ENCODE measurements at regions not wholly inside any gene's neighbourhood (a gene's known extent, or its start where the extent isn't known, plus 50 kb on each side); places are given as distances from the start of the nearest gene placed in this dataset.

GRCh38 chr2:12170121-12170520 lies 423.7 kb downstream of the LPIN1 start:
- no peak for DNase-seq (ENCODE audit: low spot score)
- in situ Hi-C loops (cut with HindIII; ENCODE audit: low sequenced_read_pairs), result no loop called here

DNA sequence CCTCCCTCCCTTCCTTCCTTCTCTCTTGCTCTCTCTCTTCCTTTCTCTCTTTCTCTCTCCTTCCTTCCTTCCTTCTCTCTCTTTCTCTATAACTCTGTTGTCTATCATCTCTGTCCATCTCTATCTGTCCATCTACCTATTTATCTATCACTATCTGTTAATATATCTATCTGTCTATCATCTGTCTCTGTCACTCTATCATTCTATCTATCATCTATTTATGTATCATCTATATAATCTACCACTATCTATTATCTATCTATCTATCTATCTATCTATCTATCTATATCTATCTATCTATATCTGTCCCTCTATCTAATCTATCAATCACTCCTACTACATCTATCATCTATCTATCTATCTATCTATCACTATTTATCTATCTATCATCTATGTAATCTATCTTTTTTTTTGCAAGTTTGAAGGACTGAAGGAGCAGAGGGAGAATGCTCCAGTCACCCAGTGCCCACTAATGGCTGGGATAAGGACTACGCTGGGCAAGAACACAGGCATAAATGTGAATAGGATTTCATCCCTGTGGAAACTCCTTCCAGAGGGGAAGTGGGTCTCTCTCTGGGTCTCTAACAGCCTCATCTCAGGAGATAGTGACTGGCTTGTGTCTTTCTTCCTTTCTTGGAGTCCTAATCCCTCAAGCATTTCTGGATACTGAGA lies 427.0 kb downstream of the LPIN1 start:
- in situ Hi-C loops (cut with HindIII; ENCODE audit: low sequenced_read_pairs), result no loop called here
- DNase-seq (ENCODE audit: low spot score), result no peak

DNA sequence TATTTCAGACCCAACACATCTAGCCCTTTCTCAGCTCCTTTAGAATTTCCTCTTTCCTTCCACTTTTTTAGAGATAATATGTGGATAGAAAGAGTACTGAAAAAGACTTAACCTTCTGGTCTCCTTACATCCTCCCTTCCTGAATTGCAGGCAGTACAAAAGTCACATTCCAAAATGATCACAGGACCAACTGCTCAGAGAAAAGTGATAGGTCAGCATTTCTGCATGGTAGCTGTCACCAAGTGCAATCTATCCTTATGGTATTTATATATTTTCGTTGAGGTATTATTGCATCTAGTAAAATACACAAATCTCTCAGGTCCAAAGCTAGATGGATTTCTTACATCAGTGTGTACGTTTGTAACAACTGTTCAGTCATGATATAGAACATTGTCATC lies 427.5 kb downstream of the LPIN1 start:
- in situ Hi-C loops (cut with HindIII; ENCODE audit: low sequenced_read_pairs), result no loop called here
- no peak for DNase-seq (ENCODE audit: low spot score)

GRCh38 chr2:12175323-12175722 lies 428.9 kb downstream of the LPIN1 start:
- in situ Hi-C loops (cut with HindIII; ENCODE audit: low sequenced_read_pairs), result no loop called here
- DNase-seq (ENCODE audit: low spot score), result no peak

GRCh38 chr2:12176623-12177454 lies 430.4 kb downstream of the LPIN1 start:
- in situ Hi-C loops (cut with HindIII; ENCODE audit: low sequenced_read_pairs), result no loop called here

GRCh38 chr2:12177455-12178288 lies 431.2 kb downstream of the LPIN1 start:
- DNase-seq (ENCODE audit: low spot score), result no peak
- in situ Hi-C loops (cut with HindIII; ENCODE audit: low sequenced_read_pairs), result no loop called here

More at GRCh38 chr2:12176623-12177454, 430.4 kb downstream of the LPIN1 start:
- no peak for DNase-seq (ENCODE audit: low spot score)

DNA sequence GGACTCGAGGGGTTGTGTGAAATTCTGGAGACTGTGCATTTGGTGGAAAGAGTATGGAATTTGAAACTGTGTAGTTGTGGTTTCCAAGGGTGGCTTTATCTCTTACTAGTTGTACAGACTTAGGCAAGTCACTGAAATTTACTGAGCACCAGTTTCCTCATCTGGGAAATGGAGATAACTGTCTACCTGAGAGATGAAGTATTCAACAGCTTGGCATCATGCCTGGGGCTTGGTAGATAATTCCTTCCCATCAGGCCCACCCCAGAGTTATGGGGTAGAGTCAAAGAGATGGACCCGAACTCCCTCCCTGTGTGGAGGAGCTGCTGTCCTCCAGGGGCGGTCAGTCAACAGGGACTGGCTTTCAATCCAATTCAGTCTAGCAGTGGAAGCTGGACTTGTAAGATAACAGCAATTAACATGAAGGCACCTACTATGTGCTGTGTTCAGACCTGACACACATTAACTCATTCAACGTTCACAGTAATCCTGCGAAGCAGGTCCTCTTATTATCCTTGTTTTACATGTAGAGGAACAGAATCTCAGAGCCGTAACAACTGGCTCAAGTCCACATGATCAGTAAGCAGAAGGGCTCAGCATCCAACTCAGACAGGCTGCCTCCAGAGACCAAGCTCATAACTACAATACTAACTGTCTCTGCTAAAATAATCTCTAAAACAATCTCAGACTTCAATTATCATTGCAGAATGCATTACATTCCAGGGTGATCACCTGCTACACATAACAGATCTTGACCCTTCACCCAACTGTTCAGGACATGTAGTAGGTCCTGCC lies 432.1 kb downstream of the LPIN1 start:
- in situ Hi-C loops (cut with HindIII; ENCODE audit: low sequenced_read_pairs), result no loop called here
- DNase-seq (ENCODE audit: low spot score), result no peak

GRCh38 chr2:12180031-12180430 lies 433.6 kb downstream of the LPIN1 start:
- no peak for DNase-seq (ENCODE audit: low spot score)
- in situ Hi-C loops (cut with HindIII; ENCODE audit: low sequenced_read_pairs), result no loop called here

DNA sequence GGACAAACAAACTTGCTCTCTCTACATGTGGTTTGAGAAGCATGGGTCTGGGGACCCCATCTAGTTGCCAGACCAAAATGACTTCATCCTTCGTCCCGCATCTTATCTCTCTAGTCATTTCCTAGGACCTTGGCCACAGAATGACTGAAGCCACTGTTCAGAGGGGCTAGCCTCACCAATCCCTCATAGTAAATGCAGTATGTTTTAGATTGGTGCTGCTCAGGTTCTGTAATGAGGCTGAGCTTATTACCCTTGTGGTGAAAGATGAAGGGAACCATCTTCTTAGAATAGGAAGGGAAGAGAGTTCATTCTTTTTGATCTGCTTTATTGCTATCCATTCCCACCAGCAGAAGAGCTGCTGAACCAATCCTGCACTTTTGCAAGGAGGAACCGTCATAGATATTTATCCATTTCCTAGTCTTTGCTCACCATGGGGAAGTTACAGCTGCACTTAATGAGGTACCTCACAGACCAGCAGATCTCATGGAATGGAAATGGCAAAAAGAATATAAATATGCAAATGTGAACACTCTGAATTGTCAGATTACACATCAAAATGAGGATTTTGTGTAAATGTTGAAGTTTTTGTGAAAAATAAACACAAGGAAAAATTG lies 436.7 kb downstream of the LPIN1 start:
- in situ Hi-C loops (cut with HindIII; ENCODE audit: low sequenced_read_pairs), result no loop called here
- DNase-seq (ENCODE audit: low spot score), result no peak

- in situ Hi-C loops (cut with HindIII; ENCODE audit: low sequenced_read_pairs), result no loop called here
- no peak for DNase-seq (ENCODE audit: low spot score)
Observed at GRCh38 chr2:12192762-12193161, 446.3 kb downstream of the LPIN1 start.

DNA sequence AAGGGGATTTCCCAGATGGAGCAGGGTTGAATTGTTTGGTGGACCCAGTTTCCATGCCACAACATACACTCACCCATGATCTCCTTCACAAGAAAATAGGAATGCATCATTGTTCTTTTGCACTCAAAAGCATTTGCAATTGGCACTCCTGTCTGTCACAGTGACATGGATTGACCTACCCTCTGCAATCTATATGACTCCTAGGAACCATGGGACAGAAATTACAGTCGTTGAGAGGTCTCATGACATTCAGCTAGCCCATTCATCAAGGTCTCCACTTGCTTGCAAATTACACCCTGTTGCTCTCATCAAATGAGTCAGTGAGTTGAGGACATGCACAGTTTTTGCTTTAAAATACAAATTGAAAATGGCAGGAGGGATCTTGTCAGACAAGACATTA lies 448.5 kb downstream of the LPIN1 start:
- in situ Hi-C loops (cut with HindIII; ENCODE audit: low sequenced_read_pairs), result no loop called here
- DNase-seq (ENCODE audit: low spot score), result no peak

GRCh38 chr2:12196495-12196894 lies 450.1 kb downstream of the LPIN1 start:
- in situ Hi-C loops (cut with HindIII; ENCODE audit: low sequenced_read_pairs), result no loop called here
- no peak for DNase-seq (ENCODE audit: low spot score)

DNA sequence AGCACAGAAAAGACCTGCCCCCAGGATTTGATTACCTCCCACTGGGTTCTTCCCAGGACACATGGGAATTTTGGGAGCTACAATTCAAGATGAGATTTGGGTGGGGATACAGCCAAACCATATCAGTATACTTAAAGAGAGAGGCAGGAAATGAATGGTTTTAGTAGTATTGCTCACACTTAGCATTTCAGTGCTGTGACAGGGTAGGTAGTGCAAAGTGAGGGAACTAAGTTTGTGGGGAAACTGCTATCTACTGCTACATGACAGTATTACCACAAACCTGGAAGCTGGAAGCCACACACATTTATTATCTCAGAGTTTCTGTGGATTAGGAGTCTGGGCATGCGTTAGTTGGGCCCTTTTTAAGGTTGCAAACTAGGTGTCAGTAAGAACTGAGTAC lies 450.7 kb downstream of the LPIN1 start:
- no peak for DNase-seq (ENCODE audit: low spot score)
- in situ Hi-C loops (cut with HindIII; ENCODE audit: low sequenced_read_pairs), result no loop called here

GRCh38 chr2:12199491-12200211 lies 453.2 kb downstream of the LPIN1 start:
- no peak for DNase-seq (ENCODE audit: low spot score)
- in situ Hi-C loops (cut with HindIII; ENCODE audit: low sequenced_read_pairs), result no loop called here

DNA sequence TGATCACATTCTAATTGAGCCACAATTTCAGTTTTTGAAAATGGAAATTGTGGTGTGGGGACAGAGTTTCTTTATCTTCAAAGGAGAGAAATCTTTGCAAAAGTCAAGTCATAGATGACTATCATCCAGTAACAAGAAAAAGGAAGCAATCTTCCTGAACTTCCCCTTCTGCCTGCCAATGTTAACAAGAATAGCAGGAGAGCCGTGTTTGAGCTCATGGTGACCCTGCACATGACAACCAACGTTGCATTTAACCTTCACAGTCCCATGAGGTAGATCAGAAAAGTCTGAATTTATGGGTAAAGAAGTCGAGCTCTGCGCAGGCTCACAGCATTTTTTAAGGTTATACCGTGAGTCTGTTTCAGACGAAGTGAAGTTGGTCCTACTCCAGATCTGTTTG lies 454.9 kb downstream of the LPIN1 start:
- in situ Hi-C loops (cut with HindIII; ENCODE audit: low sequenced_read_pairs), result no loop called here
- no peak for DNase-seq (ENCODE audit: low spot score)

- no peak for DNase-seq (ENCODE audit: low spot score)
- in situ Hi-C loops (cut with HindIII; ENCODE audit: low sequenced_read_pairs), result no loop called here
Observed at GRCh38 chr2:12202313-12203075, 456.1 kb downstream of the LPIN1 start.

GRCh38 chr2:12203528-12203927 lies 457.1 kb downstream of the LPIN1 start:
- in situ Hi-C loops (cut with HindIII; ENCODE audit: low sequenced_read_pairs), result no loop called here
- DNase-seq (ENCODE audit: low spot score), result no peak

- in situ Hi-C loops (cut with HindIII; ENCODE audit: low sequenced_read_pairs), result no loop called here
- no peak for DNase-seq (ENCODE audit: low spot score)
Observed at GRCh38 chr2:12205086-12205485, 458.7 kb downstream of the LPIN1 start.

All from G401 (cell line).